PC-3 (cell line): ENCODE measurements at regions not wholly inside any gene's neighbourhood (a gene's known extent, or its start where the extent isn't known, plus 50 kb on each side); places are given as distances from the start of the nearest gene placed in this dataset.

Experiments used
- EZH2 ChIP-seq: fragments of 300-600 bp; sonication (generic); IDR thresholded peaks from one replicate; pipeline ENCODE4 v1.6.1; 2017; ENCODE audit warnings: antibody characterized with exemption, mild to moderate bottlenecking, low read length; ENCODE audit not compliant: unreplicated experiment
- EZH2phosphoT487 ChIP-seq: fragments of 300-600 bp; sonication (generic); IDR thresholded peaks from 2 replicates; pipeline ENCODE4 v1.6.1; 2018; ENCODE audit warnings: mild to moderate bottlenecking, antibody characterized with exemption, low read length, borderline replicate concordance
- TF ChIP-seq, protein P1 (sequence below): fragments of 300-600 bp; sonication (generic); conservative IDR thresholded peaks from 2 replicates; pipeline ENCODE4 v1.5.1; 2017; ENCODE audit warnings: antibody characterized with exemption, low read depth, mild to moderate bottlenecking, low read length

DNA sequence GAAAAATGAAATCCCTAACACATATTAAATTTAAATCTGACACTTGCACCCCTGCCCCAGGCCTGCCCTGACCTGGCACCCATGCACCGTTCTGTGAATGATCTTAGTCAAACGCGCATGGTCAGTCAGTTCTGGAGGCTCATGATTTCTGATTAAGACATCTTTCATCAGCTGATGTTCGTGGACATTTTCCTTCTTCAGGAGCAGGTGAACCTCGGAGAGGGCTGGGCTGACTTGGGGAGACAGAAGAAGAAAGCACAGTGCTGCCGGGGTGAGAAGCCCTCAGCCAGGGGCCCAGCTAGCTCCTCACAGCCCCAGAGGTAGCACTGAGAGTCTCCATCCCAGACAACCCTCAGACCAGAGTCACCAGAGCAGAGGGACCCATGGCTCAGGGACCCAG is 134.5 kb upstream of the AJAP1 start:
- TF ChIP-seq EZH2, result no peak
- TF ChIP-seq, protein P1, sequence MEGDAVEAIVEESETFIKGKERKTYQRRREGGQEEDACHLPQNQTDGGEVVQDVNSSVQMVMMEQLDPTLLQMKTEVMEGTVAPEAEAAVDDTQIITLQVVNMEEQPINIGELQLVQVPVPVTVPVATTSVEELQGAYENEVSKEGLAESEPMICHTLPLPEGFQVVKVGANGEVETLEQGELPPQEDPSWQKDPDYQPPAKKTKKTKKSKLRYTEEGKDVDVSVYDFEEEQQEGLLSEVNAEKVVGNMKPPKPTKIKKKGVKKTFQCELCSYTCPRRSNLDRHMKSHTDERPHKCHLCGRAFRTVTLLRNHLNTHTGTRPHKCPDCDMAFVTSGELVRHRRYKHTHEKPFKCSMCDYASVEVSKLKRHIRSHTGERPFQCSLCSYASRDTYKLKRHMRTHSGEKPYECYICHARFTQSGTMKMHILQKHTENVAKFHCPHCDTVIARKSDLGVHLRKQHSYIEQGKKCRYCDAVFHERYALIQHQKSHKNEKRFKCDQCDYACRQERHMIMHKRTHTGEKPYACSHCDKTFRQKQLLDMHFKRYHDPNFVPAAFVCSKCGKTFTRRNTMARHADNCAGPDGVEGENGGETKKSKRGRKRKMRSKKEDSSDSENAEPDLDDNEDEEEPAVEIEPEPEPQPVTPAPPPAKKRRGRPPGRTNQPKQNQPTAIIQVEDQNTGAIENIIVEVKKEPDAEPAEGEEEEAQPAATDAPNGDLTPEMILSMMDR, result no peak
- TF ChIP-seq EZH2phosphoT487, result no peak
